GM12878 (cell line): ENCODE measurements at regions not wholly inside any gene's neighbourhood (a gene's known extent, or its start where the extent isn't known, plus 50 kb on each side); places are given as distances from the start of the nearest gene placed in this dataset.

Experiments
- CREM ChIP-seq: IDR thresholded peaks from 2 replicates; pipeline ENCODE4 v1.6.1; 2014; ENCODE audit warnings: antibody characterized with exemption, low read depth
- CTCF ChIP-seq, 3 experiments: IDR thresholded peaks in 2 of 3; conservative IDR thresholded peaks in 1 of 3; 2 replicates each; pipeline ENCODE4 v1.5.1; 2011; ENCODE audit warnings: low read depth in 3 of 3, low read length in 3 of 3, mild to moderate bottlenecking in 3 of 3, control low read depth in 2 of 3, moderate library complexity in 2 of 3, inconsistent platforms in 1 of 3, mixed read lengths in 1 of 3; ENCODE audit not compliant: control insufficient read depth in 2 of 3, insufficient read depth in 1 of 3; ENCODE audit errors: extremely low read depth in 1 of 3
- KDM1A ChIP-seq: fragments of 200-600 bp; sonication (generic); IDR thresholded peaks from 2 replicates; pipeline ENCODE4 v1.6.1; 2016; ENCODE audit warnings: borderline replicate concordance
- MYC ChIP-seq: IDR thresholded peaks from 2 replicates; pipeline ENCODE4 v1.6.1; 2011; ENCODE audit warnings: mild to moderate bottlenecking, low read length, moderate library complexity, inconsistent platforms; ENCODE audit not compliant: insufficient read depth, insufficient replicate concordance, insufficient read length, severe bottlenecking
- POLR2AphosphoS5 ChIP-seq: IDR thresholded peaks from 2 replicates; pipeline ENCODE4 v1.6.1; 2011; ENCODE audit warnings: mild to moderate bottlenecking, low read length, inconsistent platforms
- SMAD1 ChIP-seq: fragments of 450-650 bp; IDR thresholded peaks from 2 replicates; pipeline ENCODE4 v1.6.1; 2018; ENCODE audit warnings: mild to moderate bottlenecking, low read depth; ENCODE audit not compliant: partially characterized antibody
- SREBF2 ChIP-seq: IDR thresholded peaks from 2 replicates; pipeline ENCODE4 v1.6.1; 2012; ENCODE audit warnings: mild to moderate bottlenecking, low read length
- ZBTB40 ChIP-seq: fragments of 450-650 bp; IDR thresholded peaks from 2 replicates; pipeline ENCODE4 v1.6.1; 2016; ENCODE audit warnings: mild to moderate bottlenecking, moderate library complexity, borderline replicate concordance
- ZNF384 ChIP-seq: IDR thresholded peaks from 2 replicates; pipeline ENCODE4 v1.6.1; 2012; ENCODE audit warnings: low read depth, mild to moderate bottlenecking, low read length, improper control_type of control experiment, borderline replicate concordance
- ZZZ3 ChIP-seq: IDR thresholded peaks from 2 replicates; pipeline ENCODE4 v1.6.1; 2011; ENCODE audit warnings: low read depth; ENCODE audit not compliant: control insufficient read depth, insufficient read length

- TF ChIP-seq CTCF (IDR thresholded peaks at IDR 0.05 in 2 of 3, conservative IDR thresholded peaks at IDR 0.05 in 1 of 3; ENCODE audit: control insufficient read depth in 2 of 3, extremely low read depth in 1 of 3, insufficient read depth in 1 of 3, low read depth in 3 of 3, low read length in 3 of 3) (no peak), POLR2AphosphoS5 (no peak), ZNF384 (no peak), ZZZ3 (no peak), MYC (no peak), CREM (no peak), SMAD1 (no peak), ZBTB40 (no peak), KDM1A (no peak), SREBF2 (no peak)
Measured at GRCh38 chr2:107107351-107107750, 221.4 kb upstream of the ST6GAL2 start.
